Stimulated activated CD4-positive, alpha-beta T cell treated with anti-CD3 and anti-CD28 coated beads, Interleukin-12 subunit alpha, Interleukin-12 subunit beta, amount 100 ng/mL, for 24 hours (primary cell): ENCODE measurements at regions not wholly inside any gene's neighbourhood (a gene's known extent, or its start where the extent isn't known, plus 50 kb on each side); places are given as distances from the start of the nearest gene placed in this dataset.

Experiments used
- DNase-seq, 2 experiments: peaks; one replicate each; pipeline ENCODE4 v3.0.0-alpha.2; 2020; ENCODE audit warnings: low read depth in 2 of 2

DNA sequence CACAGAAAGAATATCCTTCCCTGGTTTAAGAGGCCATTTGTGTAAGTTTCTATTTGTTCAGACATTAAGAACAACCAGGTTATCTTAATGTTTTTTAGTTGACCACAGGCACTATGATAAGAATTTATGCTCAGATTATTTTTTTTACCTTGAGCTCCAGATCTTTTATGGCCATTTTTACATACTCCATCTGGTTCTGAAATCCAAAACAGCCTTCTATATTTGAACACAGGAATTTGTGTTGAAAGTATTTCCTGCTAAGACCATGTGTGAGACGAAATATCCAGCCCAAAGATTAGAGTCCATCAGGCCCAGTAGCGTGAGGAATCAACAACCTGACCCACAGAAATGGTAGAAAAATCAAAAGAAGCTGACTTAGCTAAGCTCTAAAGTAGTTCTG is 569.9 kb upstream of the FAT3 start:
- no peak for DNase-seq

DNA sequence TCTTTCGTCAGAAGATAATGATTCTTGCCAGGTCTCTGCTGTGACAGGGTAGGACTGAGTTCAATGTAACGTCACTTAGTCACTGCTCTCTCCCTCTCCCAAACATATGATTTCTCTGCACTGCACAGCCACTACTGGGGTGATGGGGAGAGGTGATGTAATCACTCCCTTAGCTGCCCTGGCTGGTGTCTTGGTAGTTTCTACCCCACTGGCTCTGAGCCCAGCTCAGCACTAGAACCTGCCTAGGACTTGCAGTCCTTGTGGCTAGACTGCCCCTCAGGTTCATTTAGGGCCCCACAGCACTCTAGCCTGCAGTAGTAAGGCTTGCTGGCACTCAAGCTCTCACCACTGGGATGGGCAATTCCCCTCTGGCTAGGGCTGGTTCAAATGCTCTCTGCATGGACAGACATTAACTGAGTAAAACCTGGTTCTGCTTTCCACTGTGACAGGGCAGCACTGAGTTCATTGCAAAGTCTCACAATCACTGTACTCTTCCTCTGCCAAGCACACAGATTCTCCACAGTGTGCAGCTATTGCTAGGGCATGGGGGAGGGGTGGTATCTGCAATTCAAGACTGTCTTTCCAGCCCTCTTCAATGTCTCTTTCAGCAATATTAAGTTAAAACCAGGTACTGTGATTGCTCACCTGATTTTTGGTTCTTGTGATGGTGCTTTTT is 571.4 kb upstream of the FAT3 start:
- DNase-seq = no peak

- DNase-seq = no peak
These were observed 573.8 kb upstream of the FAT3 start for GRCh38 chr11:91650802-91651201.

- DNase-seq = no peak
These were observed 583.5 kb upstream of the FAT3 start for GRCh38 chr11:91641153-91641552.

DNA sequence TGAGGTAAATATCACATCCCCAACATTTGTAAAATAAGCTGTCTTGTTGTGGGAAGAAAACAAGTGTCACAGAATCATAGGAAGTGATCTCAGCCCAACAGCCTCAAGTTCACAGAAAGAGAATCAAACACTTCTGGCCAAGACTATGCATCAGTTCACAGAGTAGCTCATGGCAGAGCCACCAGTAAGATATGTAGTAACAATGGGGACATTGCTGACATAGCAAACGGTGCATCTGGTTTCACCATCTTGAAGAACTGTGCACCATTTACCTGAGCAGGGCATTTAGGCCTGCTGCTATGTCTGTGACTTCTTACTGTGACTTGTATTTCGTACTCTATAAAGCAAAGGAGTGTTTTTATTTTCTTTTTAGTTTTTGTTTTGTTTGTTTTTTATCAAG is 585.3 kb upstream of the FAT3 start:
- no peak for DNase-seq

DNA sequence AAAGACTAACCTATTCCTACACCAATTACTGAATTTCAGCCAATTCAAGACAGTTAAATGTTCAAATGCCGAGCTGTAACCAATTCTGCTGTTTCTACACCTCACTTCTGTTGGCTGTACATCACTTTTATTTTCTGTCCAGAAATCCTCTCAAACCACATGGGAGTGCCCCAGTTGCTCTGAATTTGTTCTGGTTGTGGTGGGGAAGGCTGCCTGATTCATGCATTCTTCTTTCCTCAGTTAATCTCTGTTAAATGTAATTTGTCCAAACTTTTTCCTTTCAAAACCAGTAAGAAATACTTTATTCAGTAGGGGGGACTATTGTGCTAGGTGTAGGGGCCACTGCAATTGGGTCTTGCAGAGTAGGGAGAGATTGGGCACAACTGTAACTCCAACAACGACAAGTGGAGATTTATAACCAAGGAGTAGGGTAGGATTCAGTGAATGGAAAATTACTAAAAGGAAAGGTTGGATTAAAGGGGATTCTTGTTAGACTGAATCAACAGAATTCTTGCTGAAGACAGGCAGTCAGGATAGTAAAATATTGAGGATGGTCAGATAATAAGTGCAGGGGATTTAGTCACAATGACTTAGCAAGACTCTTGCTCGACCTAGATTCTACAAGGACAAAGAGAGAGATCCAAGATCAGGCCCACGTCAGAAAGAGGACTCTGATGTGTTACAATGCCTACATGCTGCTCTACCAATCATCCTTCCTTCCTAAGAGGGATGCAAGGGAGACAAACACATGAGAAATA is 593.5 kb upstream of the FAT3 start:
- no peak for DNase-seq

- no peak for DNase-seq
These were observed 599.1 kb upstream of the FAT3 start for GRCh38 chr11:91625495-91625894.

GRCh38 chr11:91624021-91624420 is 600.6 kb upstream of the FAT3 start:
- DNase-seq = no peak

- no peak for DNase-seq
These were observed 615.9 kb upstream of the FAT3 start for GRCh38 chr11:91608677-91609076.

DNA sequence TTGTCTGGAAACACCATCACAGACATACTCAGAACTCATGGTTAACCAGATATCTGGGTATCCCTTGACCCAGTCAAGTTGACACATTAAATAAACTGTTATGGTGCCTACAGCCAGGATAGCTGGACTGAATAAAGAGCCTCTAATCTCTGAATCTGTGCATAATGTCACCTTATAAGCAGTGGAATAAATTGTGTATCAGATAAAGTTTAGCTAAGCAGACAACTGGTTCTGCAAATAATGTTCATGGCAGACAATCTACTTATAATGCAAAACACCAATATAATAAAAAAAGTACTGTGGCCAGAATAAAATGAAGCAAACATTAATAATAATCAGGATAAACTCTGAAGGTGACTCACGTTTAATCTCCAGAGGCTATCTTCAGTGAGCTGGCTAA is 628.5 kb upstream of the FAT3 start:
- DNase-seq = no peak

- DNase-seq = no peak
These were observed 633.6 kb upstream of the FAT3 start for GRCh38 chr11:91591021-91591420.

GRCh38 chr11:91587131-91587530 is 637.5 kb upstream of the FAT3 start:
- DNase-seq = no peak

- DNase-seq = no peak
These were observed 639.4 kb upstream of the FAT3 start for GRCh38 chr11:91585035-91585801.

DNA sequence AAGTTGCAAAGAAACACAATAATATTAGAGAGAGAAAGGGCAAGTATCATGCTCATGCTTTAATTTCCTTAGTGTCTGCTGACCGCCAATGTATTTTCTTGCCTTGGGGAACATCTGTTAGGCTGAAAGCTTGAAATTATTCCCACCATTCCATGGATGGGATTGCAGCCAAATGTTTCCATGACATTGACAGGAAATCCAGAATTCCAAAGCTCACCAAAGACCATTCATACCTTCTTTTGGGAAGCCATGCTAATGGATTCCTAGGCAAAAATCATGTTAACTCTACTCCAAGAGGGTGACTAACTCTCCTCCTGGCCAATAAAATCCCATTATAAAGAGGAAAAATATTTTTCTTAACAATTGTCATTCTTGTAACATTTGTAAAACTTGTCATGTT is 661.4 kb upstream of the FAT3 start:
- no peak for DNase-seq

DNA sequence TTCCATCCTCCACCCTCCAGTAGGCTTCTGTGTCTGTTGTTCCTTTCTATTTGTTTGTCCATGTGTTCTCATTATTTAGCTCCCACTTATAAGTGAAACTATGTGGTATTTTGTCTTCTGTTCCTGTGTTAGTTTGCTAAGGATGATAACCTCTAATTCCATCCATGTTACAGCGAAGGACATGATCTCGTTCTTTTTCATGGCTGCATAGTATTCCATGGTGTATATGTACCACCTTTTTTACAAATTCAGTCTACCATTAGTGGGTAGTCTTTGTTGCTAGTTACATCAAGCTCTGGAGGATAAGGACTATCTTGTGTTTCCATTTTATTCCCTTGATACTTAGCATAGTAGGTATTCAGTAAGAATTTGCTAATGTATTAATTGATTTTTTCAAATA is 664.2 kb upstream of the FAT3 start:
- no peak for DNase-seq

DNA sequence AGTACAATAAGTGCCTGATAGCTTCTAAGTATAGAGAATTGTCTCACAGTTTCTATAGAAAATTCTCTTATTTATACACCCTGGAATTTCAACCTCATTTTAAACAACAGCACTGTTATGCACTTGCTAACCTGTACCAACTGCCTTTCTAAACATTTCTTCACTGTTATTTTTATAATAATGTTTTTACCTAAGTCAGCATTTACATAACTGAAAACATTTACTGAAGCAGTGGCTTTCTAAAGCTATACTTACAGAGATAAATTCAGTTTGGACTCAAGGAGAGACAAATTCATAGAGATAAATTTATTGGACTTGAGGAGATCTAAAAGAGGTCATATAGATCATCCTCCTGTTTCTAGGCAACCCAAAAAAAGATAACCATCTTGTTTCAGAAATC is 686.6 kb upstream of the FAT3 start:
- DNase-seq = no peak

DNA sequence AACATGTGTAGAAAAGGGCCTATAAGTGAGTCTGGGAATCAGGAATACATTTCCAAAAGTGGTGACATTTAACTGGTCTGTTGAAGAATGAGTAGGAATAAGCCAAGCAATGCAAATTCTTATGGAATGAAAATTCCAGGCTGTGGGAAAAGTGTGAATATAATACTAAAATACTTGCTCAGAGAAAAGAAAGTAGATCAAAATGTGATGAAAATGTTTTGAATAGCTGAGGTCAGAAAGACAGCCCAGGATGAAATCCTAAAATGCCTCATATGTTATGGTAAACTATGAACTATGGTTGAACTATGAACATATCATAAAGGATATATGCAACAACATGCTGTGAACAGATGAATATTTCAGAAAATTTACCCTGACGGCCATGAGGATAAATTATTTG is 688.3 kb upstream of the FAT3 start:
- DNase-seq = no peak

GRCh38 chr11:91528965-91529364 is 695.7 kb upstream of the FAT3 start:
- DNase-seq = no peak

DNA sequence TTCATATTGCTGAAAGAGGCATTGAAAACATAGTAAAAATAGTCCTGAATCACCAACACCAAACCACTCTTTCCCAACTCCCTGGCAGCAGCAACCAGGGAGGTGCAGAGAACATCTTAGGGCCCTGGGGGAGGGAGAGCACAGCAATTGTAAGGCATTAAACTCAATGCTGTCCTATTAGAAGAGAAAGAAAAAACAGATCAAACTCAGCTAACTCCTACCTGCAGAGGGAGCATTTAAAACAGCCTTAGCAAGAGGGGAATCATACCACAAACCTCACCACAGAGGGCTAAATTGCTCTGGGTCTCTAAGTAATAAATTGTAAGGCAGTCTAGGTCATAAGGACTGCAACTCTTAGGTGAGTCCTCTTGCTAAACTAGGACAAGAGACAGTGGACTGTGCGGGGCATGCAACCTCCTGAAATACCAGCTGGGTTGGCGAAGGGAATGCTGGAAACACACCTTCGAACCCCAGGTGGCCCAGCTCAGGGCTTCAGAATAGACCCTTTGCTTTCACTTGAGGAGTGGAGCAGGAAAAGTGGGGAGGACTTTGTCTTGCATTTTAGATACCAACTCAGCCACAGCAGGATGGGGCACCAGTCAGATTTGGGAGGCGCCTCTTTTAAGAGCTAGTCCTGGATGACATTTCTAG is 697.1 kb upstream of the FAT3 start:
- DNase-seq = no peak

DNA sequence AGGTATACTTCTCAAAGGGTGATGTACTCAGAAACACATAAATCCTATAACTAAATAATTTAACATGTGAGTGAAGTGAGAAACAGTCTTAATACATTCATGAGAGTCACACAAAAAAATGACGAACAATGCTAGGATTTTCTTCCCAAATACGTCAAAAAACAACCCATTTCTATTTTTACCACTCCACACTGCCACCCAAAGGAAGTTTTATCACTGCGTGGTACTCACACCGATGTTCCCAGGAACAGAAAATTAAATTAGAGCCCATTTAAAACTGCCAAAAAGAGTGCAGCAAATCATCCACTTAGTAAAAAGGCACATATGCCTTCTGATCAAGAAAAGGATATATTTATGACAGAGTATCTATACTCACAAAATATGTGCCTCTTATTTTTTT is 710.9 kb upstream of the FAT3 start:
- no peak for DNase-seq

- DNase-seq = no peak
These were observed 726.8 kb upstream of the FAT3 start for GRCh38 chr11:91497847-91498246.

DNA sequence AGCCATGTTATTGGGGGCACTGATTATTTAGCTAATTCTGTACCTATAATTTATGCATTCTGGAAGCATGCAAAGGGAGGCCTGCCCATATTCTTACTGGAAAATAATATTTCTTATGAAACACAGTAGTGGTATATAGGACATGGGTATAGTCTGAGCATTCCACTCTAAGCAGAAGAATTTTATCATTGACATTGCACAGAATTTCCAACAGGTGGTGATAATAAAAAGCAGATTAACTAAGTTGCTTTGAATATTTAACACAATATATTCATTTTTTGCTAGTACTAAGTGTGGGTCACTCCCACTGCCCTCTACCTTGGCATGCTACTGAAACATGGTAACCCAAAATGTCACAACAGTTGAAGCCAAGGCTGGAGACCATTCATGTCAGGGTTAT is 728.8 kb upstream of the FAT3 start:
- DNase-seq = no peak
